ENCODE measurements at regions not wholly inside any gene's neighbourhood (a gene's known extent, or its start where the extent isn't known, plus 50 kb on each side); places are given as distances from the start of the nearest gene placed in this dataset.

DNA sequence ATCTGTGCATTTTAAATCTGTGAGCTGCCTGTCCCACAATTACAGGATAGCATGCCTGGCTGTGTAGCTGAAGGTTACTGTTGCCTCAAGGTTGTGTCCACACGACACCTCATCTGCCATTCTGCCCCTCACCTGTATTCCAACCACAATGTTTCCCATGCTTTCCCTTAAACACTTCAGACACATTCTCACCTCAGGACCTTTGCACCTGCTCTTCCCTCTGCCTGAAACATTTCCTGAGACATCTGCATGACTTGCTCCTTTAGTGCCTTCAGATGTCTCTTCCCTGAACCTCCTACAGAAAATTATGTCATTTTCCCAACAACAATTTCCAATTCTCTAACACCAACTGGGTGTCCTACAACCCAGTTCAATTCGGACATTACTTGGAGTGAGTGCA, 120.4 kb downstream of the ZNF608 start:
- TF ChIP-seq JUND (IDR thresholded peaks at IDR 0.05) = no peak
- TF ChIP-seq, protein P1, sequence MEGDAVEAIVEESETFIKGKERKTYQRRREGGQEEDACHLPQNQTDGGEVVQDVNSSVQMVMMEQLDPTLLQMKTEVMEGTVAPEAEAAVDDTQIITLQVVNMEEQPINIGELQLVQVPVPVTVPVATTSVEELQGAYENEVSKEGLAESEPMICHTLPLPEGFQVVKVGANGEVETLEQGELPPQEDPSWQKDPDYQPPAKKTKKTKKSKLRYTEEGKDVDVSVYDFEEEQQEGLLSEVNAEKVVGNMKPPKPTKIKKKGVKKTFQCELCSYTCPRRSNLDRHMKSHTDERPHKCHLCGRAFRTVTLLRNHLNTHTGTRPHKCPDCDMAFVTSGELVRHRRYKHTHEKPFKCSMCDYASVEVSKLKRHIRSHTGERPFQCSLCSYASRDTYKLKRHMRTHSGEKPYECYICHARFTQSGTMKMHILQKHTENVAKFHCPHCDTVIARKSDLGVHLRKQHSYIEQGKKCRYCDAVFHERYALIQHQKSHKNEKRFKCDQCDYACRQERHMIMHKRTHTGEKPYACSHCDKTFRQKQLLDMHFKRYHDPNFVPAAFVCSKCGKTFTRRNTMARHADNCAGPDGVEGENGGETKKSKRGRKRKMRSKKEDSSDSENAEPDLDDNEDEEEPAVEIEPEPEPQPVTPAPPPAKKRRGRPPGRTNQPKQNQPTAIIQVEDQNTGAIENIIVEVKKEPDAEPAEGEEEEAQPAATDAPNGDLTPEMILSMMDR (IDR thresholded peaks at IDR 0.05; ENCODE audit: low read depth, low read length, missing input control) = no peak
- no peak for TF ChIP-seq YY1 (IDR thresholded peaks at IDR 0.05)
- TF ChIP-seq, protein P2, sequence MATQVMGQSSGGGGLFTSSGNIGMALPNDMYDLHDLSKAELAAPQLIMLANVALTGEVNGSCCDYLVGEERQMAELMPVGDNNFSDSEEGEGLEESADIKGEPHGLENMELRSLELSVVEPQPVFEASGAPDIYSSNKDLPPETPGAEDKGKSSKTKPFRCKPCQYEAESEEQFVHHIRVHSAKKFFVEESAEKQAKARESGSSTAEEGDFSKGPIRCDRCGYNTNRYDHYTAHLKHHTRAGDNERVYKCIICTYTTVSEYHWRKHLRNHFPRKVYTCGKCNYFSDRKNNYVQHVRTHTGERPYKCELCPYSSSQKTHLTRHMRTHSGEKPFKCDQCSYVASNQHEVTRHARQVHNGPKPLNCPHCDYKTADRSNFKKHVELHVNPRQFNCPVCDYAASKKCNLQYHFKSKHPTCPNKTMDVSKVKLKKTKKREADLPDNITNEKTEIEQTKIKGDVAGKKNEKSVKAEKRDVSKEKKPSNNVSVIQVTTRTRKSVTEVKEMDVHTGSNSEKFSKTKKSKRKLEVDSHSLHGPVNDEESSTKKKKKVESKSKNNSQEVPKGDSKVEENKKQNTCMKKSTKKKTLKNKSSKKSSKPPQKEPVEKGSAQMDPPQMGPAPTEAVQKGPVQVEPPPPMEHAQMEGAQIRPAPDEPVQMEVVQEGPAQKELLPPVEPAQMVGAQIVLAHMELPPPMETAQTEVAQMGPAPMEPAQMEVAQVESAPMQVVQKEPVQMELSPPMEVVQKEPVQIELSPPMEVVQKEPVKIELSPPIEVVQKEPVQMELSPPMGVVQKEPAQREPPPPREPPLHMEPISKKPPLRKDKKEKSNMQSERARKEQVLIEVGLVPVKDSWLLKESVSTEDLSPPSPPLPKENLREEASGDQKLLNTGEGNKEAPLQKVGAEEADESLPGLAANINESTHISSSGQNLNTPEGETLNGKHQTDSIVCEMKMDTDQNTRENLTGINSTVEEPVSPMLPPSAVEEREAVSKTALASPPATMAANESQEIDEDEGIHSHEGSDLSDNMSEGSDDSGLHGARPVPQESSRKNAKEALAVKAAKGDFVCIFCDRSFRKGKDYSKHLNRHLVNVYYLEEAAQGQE (IDR thresholded peaks at IDR 0.05) = no peak
- TF ChIP-seq, protein P3, sequence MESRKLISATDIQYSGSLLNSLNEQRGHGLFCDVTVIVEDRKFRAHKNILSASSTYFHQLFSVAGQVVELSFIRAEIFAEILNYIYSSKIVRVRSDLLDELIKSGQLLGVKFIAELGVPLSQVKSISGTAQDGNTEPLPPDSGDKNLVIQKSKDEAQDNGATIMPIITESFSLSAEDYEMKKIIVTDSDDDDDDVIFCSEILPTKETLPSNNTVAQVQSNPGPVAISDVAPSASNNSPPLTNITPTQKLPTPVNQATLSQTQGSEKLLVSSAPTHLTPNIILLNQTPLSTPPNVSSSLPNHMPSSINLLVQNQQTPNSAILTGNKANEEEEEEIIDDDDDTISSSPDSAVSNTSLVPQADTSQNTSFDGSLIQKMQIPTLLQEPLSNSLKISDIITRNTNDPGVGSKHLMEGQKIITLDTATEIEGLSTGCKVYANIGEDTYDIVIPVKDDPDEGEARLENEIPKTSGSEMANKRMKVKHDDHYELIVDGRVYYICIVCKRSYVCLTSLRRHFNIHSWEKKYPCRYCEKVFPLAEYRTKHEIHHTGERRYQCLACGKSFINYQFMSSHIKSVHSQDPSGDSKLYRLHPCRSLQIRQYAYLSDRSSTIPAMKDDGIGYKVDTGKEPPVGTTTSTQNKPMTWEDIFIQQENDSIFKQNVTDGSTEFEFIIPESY (IDR thresholded peaks at IDR 0.05) = no peak
- TF ChIP-seq SP1 (IDR thresholded peaks at IDR 0.05) = no peak
- TF ChIP-seq RAD21 (IDR thresholded peaks at IDR 0.05) = no peak
- TF ChIP-seq, protein P4, sequence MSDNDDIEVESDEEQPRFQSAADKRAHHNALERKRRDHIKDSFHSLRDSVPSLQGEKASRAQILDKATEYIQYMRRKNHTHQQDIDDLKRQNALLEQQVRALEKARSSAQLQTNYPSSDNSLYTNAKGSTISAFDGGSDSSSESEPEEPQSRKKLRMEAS (IDR thresholded peaks at IDR 0.05) = no peak
- TF ChIP-seq TAF1 (conservative IDR thresholded peaks at IDR 0.05) = no peak
- TF ChIP-seq HNF4A (conservative IDR thresholded peaks at IDR 0.05) = no peak
- no peak for TF ChIP-seq EGR1 (IDR thresholded peaks at IDR 0.05; ENCODE audit: low read depth in 2 of 2)
